Upper lobe of left lung (tissue), 6 donors: ENCODE measurements at regions not wholly inside any gene's neighbourhood (a gene's known extent, or its start where the extent isn't known, plus 50 kb on each side); places are given as distances from the start of the nearest gene placed in this dataset.
"Not testable (repeated sequence)": the region's sequence is repeated elsewhere in the genome, so short reads cannot be mapped to it uniquely, and the experiment has no call there.

Experiments used
- ATAC-seq, 2 donors: fragments of 200-7000 bp; cut with Tn5 transposase; one replicate each; pipeline ENCODE4 v1.9.1; 2022; ENCODE audit warnings: mild to moderate bottlenecking in 2 of 2, moderate library complexity in 2 of 2; ENCODE audit not compliant: low FRiP score in 2 of 2
- DNase-seq, 2 donors: peaks; one replicate each; pipeline ENCODE4 v3.0.0-alpha.2; 2019 to 2020
- H3K27ac ChIP-seq, 4 donors: fragments of 200-600 bp; sonication (generic); one replicate each; pipeline ENCODE4 v1.5.1; 2016 to 2019
- H3K27me3 ChIP-seq, 4 donors: fragments of 200-600 bp; sonication (generic); one replicate each; pipeline ENCODE4 v1.5.1; 2017 to 2019
- H3K36me3 ChIP-seq, 4 donors: fragments of 200-600 bp; sonication (generic); one replicate each; pipeline ENCODE4 v1.5.1; 2016 to 2019
- H3K4me1 ChIP-seq, 4 donors: fragments of 200-600 bp; sonication (generic); one replicate each; pipeline ENCODE4 v1.5.1; 2018 to 2019
- H3K4me3 ChIP-seq, 4 donors: fragments of 200-600 bp; sonication (generic); one replicate each; pipeline ENCODE4 v1.5.1; 2017 to 2019; ENCODE audit warnings: mild to moderate bottlenecking in 2 of 4, moderate library complexity in 1 of 4
- H3K9me3 ChIP-seq, 4 donors: fragments of 200-600 bp; sonication (generic); one replicate each; pipeline ENCODE4 v1.5.1; 2018 to 2019
- CTCF ChIP-seq, 6 experiments: fragments of 450-650 bp in 4 of 6; fragments of 200-600 bp in 2 of 6; sonication (generic) in 2 of 6; IDR thresholded peaks; one replicate each; pipeline ENCODE4 v1.5.1; 2016 to 2019; ENCODE audit warnings: antibody characterized with exemption in 6 of 6
- EP300 ChIP-seq, 4 donors: sonication (generic); formaldehyde crosslinking; IDR thresholded peaks; one replicate each; pipeline ENCODE4 v1.5.1; 2017; ENCODE audit warnings: antibody characterized with exemption in 4 of 4, control low read depth in 2 of 4
- POLR2A ChIP-seq, 4 donors: fragments of 450-650 bp; IDR thresholded peaks; one replicate each; pipeline ENCODE4 v1.5.1; 2016 to 2017; ENCODE audit warnings: antibody characterized with exemption in 4 of 4, mild to moderate bottlenecking in 2 of 4
- POLR2AphosphoS5 ChIP-seq, 2 donors: sonication (generic); formaldehyde crosslinking; IDR thresholded peaks; one replicate each; pipeline ENCODE4 v1.5.1; 2017; ENCODE audit warnings: antibody characterized with exemption in 2 of 2
- WGBS, 2 donors: methylation state at CpG; one replicate each; pipeline ENCODE4 v1.1.5; 2017 to 2018; 5-methylcytosine and 5-hydroxymethylcytosine counted together
- donor health status: DM: no; HTN: no; CAD: no; lungs with moderate emphysema.
- donor health status: DM: no; HTN: yes; CAD: no; lungs with severe emphysema.

GRCh38 chr2:239830121-239831000, 194.8 kb downstream of the NDUFA10 start:
- DNase-seq (no peak), ATAC-seq (no peak)
- Histone ChIP-seq H3K27ac (no peak overlapping the region), H3K36me3 (no peaks in the 10 kb centered on the region), H3K9me3 (no peaks in the 10 kb centered on the region), H3K4me3 (no peak overlapping the region), H3K27me3 (no peaks in the 10 kb centered on the region), H3K4me1 (peaks cover 0 to 10% (median 8%) of the 10 kb centered on the region in 4 donors)
- no peak for TF ChIP-seq POLR2A (IDR thresholded peaks at IDR 0.05)
- WGBS, 2 donors, result 76 to 86% methylated on average over 7 to 9 of the region's 9 CpGs

DNA sequence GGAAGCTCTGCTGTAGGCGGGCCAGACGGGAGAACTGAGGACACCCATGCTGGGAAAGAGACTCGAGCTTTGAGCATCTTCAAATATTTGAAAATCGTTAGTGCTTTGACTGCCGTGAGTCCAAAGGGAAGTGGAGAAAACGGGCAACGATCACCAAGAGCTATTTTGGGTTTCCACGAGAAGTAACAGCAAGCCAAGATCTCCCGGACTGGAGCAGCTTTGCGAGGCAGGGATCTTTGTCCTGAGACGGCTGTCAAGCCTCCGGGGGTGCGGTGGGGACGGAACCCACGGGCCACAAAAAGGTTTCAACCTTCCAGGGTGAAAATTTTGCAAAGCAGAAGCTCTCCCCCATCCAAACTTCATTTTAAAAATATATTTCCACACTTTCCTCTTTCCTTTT, 195.8 kb downstream of the NDUFA10 start:
- Histone ChIP-seq H3K36me3 (no peaks in the 10 kb centered on the region), H3K4me1 (peaks cover 0 to 10% (median 8%) of the 10 kb centered on the region in 4 donors), H3K9me3 (no peaks in the 10 kb centered on the region), H3K27me3 (no peaks in the 10 kb centered on the region), H3K4me3 (no peak overlapping the region), H3K27ac (no peak overlapping the region)
- TF ChIP-seq POLR2A (IDR thresholded peaks at IDR 0.05), result no peak
- TF ChIP-seq EP300 (IDR thresholded peaks at IDR 0.05), result no peak
- TF ChIP-seq POLR2AphosphoS5 (IDR thresholded peaks at IDR 0.05), result no peak
- no peak for TF ChIP-seq CTCF (IDR thresholded peaks at IDR 0.05)
- DNase-seq (no peak), ATAC-seq (no peak)
- whole genome bisulfite sequencing, 2 donors, result 73 to 84% methylated on average over 15 of the region's 15 CpGs

- not testable (repeated sequence) for H3K9me3 ChIP-seq, ATAC-seq, H3K27me3 ChIP-seq, H3K36me3 ChIP-seq, H3K4me3 ChIP-seq, H3K27ac ChIP-seq, DNase-seq
- 87 to 91% methylated on average over 6 to 12 of the region's 12 CpGs for WGBS, 2 donors
- H3K4me1 ChIP-seq, result peaks cover 0 to 10% (median 8%) of the 10 kb centered on the region in 4 donors
These were observed 196.2 kb downstream of the NDUFA10 start for GRCh38 chr2:239828973-239829275.

GRCh38 chr2:239828192-239828972, 196.8 kb downstream of the NDUFA10 start:
- H3K27ac ChIP-seq, result no peak overlapping the region
- WGBS, 2 donors, result 83 to 87% methylated on average over 16 to 20 of the region's 20 CpGs
- peaks cover 0 to 10% (median 8%) of the 10 kb centered on the region in 4 donors for H3K4me1 ChIP-seq
- ATAC-seq, result no peak
- no peak for TF ChIP-seq EP300 (IDR thresholded peaks at IDR 0.05)
- TF ChIP-seq POLR2AphosphoS5 (IDR thresholded peaks at IDR 0.05), result no peak
- TF ChIP-seq CTCF (IDR thresholded peaks at IDR 0.05), result no peak
- TF ChIP-seq POLR2A (IDR thresholded peaks at IDR 0.05), result no peak
- no peaks in the 10 kb centered on the region for H3K36me3 ChIP-seq
- no peaks in the 10 kb centered on the region for H3K27me3 ChIP-seq
- H3K9me3 ChIP-seq, result no peaks in the 10 kb centered on the region
- no peak overlapping the region for H3K4me3 ChIP-seq
- DNase-seq, result no peak

- Histone ChIP-seq H3K27ac (no peak overlapping the region), H3K36me3 (no peaks in the 10 kb centered on the region), H3K27me3 (no peaks in the 10 kb centered on the region), H3K4me3 (no peak overlapping the region), H3K4me1 (peaks cover 0 to 10% (median 8%) of the 10 kb centered on the region in 4 donors), H3K9me3 (no peaks in the 10 kb centered on the region)
- WGBS, 2 donors, result 91 to 93% methylated on average over 8 to 11 of the region's 11 CpGs
- TF ChIP-seq POLR2A (IDR thresholded peaks at IDR 0.05), result no peak
- no peak for TF ChIP-seq EP300 (IDR thresholded peaks at IDR 0.05)
- TF ChIP-seq CTCF (IDR thresholded peaks at IDR 0.05), result no peak
- no peak for TF ChIP-seq POLR2AphosphoS5 (IDR thresholded peaks at IDR 0.05)
- DNase-seq, result no peak
- no peak for ATAC-seq
These were observed 197.6 kb downstream of the NDUFA10 start for GRCh38 chr2:239827523-239827890.
